Nephron (organoid): ENCODE measurements at regions not wholly inside any gene's neighbourhood (a gene's known extent, or its start where the extent isn't known, plus 50 kb on each side); places are given as distances from the start of the nearest gene placed in this dataset.

Experiments used
- H3K27ac Mint-ChIP-seq, 3 experiments: 2 replicates each; pipeline ENCODE4 v1.8.0; 2020; ENCODE audit warnings: mixed read lengths in 3 of 3, mild to moderate bottlenecking in 2 of 3, moderate library complexity in 1 of 3
- H3K27me3 Mint-ChIP-seq: 2 replicates; pipeline ENCODE4 v1.8.0; 2021; ENCODE audit warnings: low read depth, mild to moderate bottlenecking, moderate library complexity, mixed read lengths
- H3K36me3 Mint-ChIP-seq: 2 replicates; pipeline ENCODE4 v1.8.0; 2020; ENCODE audit warnings: low read depth, mixed read lengths
- H3K4me1 Mint-ChIP-seq: 2 replicates; pipeline ENCODE4 v1.8.0; 2020; ENCODE audit warnings: mixed read lengths
- H3K4me3 Mint-ChIP-seq, 3 experiments: 2 replicates each; pipeline ENCODE4 v1.8.0; 2020; ENCODE audit warnings: mild to moderate bottlenecking in 3 of 3, mixed read lengths in 3 of 3, moderate library complexity in 2 of 3
- H3K9me3 Mint-ChIP-seq: 2 replicates; pipeline ENCODE4 v1.8.0; 2020; ENCODE audit warnings: mixed read lengths
- TF ChIP-seq, protein P1 (sequence below), 3 experiments: fragments of 200-600 bp; sonication (generic); IDR thresholded peaks; one replicate each; pipeline ENCODE4 v1.5.0; 2021; ENCODE audit warnings: antibody characterized with exemption in 3 of 3; ENCODE audit not compliant: unreplicated experiment in 3 of 3

DNA sequence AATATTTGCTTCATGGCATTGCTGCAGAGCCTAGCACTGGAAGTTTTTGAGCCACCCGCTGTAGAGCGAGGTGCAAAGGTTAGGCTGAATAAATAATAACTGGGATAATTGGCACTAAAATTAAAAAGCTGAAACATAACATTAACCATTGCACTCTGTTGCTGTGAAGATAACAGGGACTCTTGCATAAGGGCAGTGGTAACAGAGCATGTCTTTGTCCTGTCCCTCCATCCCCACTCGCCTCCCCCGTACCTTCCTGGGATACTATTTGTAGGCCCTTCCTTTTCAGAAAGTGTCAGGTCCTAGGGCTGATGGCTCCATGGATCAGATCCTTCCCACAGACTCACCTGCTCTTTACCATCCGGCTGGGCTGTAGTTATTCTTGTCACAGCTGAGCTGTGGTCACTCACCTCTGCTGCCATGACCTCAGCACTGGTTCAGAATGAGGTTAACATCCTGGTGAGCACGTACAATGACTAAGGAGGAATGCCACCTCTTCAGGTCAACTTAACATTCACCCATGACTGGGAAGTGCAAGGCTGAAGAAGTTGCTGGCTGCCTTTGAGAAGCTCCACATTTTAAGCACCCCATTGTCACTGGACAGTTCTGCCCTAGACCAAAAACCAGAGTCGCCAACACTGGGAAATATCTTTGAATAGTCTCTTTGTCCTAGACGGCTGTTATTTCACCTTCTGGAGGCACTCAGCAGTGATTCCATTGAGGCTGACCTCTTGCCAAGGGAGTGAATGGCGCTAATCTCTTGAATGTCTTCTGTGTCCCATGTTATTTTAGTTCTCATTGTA is 103.2 kb upstream of the KIRREL3 start:
- TF ChIP-seq, protein P1, sequence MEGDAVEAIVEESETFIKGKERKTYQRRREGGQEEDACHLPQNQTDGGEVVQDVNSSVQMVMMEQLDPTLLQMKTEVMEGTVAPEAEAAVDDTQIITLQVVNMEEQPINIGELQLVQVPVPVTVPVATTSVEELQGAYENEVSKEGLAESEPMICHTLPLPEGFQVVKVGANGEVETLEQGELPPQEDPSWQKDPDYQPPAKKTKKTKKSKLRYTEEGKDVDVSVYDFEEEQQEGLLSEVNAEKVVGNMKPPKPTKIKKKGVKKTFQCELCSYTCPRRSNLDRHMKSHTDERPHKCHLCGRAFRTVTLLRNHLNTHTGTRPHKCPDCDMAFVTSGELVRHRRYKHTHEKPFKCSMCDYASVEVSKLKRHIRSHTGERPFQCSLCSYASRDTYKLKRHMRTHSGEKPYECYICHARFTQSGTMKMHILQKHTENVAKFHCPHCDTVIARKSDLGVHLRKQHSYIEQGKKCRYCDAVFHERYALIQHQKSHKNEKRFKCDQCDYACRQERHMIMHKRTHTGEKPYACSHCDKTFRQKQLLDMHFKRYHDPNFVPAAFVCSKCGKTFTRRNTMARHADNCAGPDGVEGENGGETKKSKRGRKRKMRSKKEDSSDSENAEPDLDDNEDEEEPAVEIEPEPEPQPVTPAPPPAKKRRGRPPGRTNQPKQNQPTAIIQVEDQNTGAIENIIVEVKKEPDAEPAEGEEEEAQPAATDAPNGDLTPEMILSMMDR (IDR thresholded peaks at IDR 0.05; ENCODE audit: unreplicated experiment in 3 of 3) = no peak
- Mint-ChIP-seq H3K4me1 (peaks cover 14% of the 10 kb centered on the region), H3K9me3 (no peaks in the 10 kb centered on the region), H3K27me3 (peaks cover 7% of the 10 kb centered on the region), H3K4me3 (no peak overlapping the region), H3K36me3 (no peaks in the 10 kb centered on the region), H3K27ac (no peak overlapping the region)

DNA sequence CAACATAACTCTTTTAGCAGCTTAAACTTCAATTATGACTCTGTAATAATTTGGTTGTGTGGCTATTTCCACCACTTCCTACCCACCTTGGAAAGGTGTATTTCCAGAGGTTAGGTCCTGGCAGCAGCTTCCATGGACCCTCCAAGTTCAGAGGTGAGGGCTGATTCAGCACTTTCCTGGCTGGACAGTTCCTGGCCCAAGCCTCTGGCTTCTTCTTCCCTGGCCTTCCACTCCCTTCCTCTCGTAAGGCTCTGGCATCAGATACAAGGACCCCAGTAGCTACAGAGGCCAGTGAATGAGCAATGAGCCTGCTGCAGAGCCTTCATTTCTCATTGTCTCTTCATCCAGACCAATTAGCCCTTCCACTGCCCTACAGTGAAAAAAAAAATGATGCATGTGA is 98.1 kb upstream of the KIRREL3 start:
- Mint-ChIP-seq H3K27me3 (peaks cover 3% of the 10 kb centered on the region), H3K9me3 (peaks cover 6% of the 10 kb centered on the region), H3K36me3 (no peaks in the 10 kb centered on the region), H3K4me3 (no peak overlapping the region), H3K4me1 (no peaks in the 10 kb centered on the region), H3K27ac (no peak overlapping the region)
- TF ChIP-seq, protein P1 (IDR thresholded peaks at IDR 0.05; ENCODE audit: unreplicated experiment in 3 of 3) = no peak

DNA sequence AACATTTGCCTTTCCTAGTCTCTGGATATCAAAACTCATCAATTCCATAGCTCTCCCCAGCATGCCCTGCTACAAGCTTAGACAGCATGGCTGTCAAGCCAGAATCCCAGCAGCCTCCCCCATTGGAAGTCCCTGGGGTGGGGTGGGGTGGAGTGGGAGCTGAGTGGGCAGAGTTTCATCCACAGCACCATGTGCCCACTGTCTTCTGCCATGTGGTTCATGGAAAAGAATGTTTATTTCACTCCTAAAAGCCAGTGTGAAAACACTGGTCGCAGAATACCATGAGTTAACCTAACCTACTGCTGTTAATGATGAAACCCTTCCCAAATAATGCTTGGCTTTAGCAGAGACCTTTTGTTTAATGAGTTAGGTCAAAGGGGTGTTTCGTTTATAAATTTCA is 80.2 kb upstream of the KIRREL3 start:
- Mint-ChIP-seq H3K36me3 (no peaks in the 10 kb centered on the region), H3K27ac (no peak overlapping the region), H3K9me3 (no peaks in the 10 kb centered on the region), H3K27me3 (peaks cover 19% of the 10 kb centered on the region), H3K4me1 (peaks cover 4% of the 10 kb centered on the region), H3K4me3 (no peak overlapping the region)
- TF ChIP-seq, protein P1 (IDR thresholded peaks at IDR 0.05; ENCODE audit: unreplicated experiment in 3 of 3) = no peak

DNA sequence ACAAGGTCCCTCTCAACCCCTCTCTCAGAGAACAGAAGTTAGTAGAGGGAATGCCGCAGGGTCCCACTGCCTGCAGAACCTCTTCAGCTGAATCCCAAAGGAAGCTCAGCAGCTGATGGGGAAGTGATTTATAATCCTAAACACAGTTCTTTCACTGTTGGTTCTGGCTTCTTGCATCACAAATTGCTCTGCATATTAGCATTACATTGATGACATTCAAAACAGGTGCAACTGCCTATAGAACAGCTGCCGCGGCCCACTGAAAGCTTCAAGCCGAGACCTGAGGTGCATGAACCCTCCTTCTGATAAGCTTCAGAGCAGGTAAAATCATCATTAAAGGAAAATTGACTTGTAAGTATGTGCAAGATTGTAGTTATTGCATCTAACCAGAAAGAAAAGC is 75.2 kb upstream of the KIRREL3 start:
- no peaks in the 10 kb centered on the region for H3K9me3 Mint-ChIP-seq
- no peaks in the 10 kb centered on the region for H3K36me3 Mint-ChIP-seq
- peaks cover 12% of the 10 kb centered on the region for H3K27me3 Mint-ChIP-seq
- no peak overlapping the region for H3K4me3 Mint-ChIP-seq
- TF ChIP-seq, protein P1 (IDR thresholded peaks at IDR 0.05; ENCODE audit: unreplicated experiment in 3 of 3) = no peak
- H3K4me1 Mint-ChIP-seq = peaks cover 27% of the 10 kb centered on the region
- peak overlapping the region in 1 of 3 experiments; percentile 19 for H3K27ac Mint-ChIP-seq

DNA sequence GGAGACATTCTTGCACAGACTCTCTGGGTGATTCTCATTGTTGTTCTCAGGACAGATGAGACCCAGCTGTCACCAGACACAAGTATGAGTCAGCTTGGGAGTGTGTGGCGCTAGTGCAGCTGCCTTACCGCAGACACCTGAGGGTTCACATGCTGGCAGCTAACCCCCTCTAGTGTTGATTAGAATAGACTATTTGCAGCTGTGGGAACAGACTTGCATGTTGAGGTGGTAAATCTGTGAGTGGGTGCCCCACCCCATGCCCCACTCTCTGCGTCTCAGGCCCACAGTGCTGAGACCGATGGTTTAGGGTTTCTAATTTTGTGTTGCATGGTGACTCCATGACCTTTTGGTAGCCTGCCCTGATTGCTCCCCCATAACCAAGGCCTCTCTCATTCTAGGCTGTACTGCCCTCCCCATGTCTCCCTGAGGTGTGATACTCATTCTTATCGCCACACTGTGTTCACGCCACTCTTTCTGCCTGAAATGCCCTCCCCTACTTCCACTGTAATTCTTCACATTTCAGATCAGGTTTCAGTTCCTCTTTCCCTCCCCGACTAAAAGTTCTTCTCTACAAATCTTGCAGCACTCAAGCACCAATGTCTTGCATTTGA is 73.7 kb upstream of the KIRREL3 start:
- Mint-ChIP-seq H3K4me3 (no peak overlapping the region), H3K36me3 (no peaks in the 10 kb centered on the region), H3K9me3 (no peaks in the 10 kb centered on the region), H3K27ac (peak overlapping the region in 1 of 3 experiments; percentile 8), H3K4me1 (peaks cover 27% of the 10 kb centered on the region), H3K27me3 (peaks cover 11% of the 10 kb centered on the region)
- TF ChIP-seq, protein P1 (IDR thresholded peaks at IDR 0.05; ENCODE audit: unreplicated experiment in 3 of 3) = peak; percentile 30 to 44 (median 33)
